ENCODE measurements at regions not wholly inside any gene's neighbourhood (a gene's known extent, or its start where the extent isn't known, plus 50 kb on each side); places are given as distances from the start of the nearest gene placed in this dataset.

DNA sequence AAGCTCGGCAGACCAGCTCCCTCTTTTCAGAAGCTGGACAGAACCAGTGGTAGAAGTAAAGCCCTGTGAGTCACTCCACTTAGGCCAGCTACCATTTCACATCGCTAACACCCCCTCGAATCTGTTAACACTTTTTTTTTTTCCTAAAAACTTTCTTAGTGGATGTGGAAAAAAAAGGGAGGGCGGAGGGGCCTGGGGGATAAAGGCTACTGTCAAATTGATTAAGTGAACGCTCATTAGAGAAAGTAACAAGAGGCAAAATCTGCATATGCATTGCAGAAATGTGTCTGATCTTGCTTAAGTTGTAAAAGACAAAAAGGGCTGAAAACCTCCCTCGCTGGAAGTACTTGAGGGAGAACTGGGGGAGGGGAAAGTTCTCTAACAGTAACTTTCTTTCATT is 86.6 kb upstream of the OTX2 start:
- H3K79me2 ChIP-seq (ENCODE audit: insufficient read depth, low read length) = no peaks in the 10 kb centered on the region
- in situ Hi-C loops (cut with HindIII; ENCODE audit: extremely low pct_ligation_motif_present, low pct_unique_long_range_greater_than_20kb) (no loop called here), intact Hi-C loops (cut with micrococcal nuclease; ENCODE audit: unreplicated experiment) (no loop called here)
- no peak overlapping the region for H3K4me2 ChIP-seq (ENCODE audit: low read depth, low read length)
- ChIA-PET POLR2A (no interaction called here), CTCF (ENCODE audit: low intra/inter-chr PET ratio, low total read pairs) (no interaction called here)
- H3K4me1 ChIP-seq (ENCODE audit: insufficient read depth, low read length) = no peaks in the 10 kb centered on the region
- no peaks in the 10 kb centered on the region for H4K20me1 ChIP-seq (ENCODE audit: insufficient read depth, low read length)
- H2AFZ ChIP-seq (ENCODE audit: low read length) = no peak overlapping the region
- no peaks in the 10 kb centered on the region for H3K36me3 ChIP-seq (replicated peaks in 1 of 2; ENCODE audit: control insufficient read depth in 1 of 2, insufficient read depth in 2 of 2, low read length in 2 of 2)
- H3K27ac ChIP-seq (ENCODE audit: extremely low read length, insufficient read depth, low read length) = no peak overlapping the region
- BruUV-seq (replicated peaks) = no TSS peak
- H3K9ac ChIP-seq (ENCODE audit: insufficient read depth, low read depth, low read length) = no peak overlapping the region
- no peak for DNase-seq (ENCODE audit: low spot score)
- H3K27me3 ChIP-seq (ENCODE audit: control insufficient read depth in 1 of 2, insufficient read depth in 2 of 2, low read length in 2 of 2) = peaks cover 0 to 3% of the 10 kb centered on the region in 2 experiments; a peak in 1 of 5 replicates
- 0% methylated on average over 6 of the region's 6 CpGs for WGBS (ENCODE audit: low lambda C conversion rate)
- no peak for TF ChIP-seq KLF15 (CRISPR knock-in tag; IDR thresholded peaks at IDR 0.05; ENCODE audit: borderline replicate concordance)
- ATAC-seq = no peak
- H3K4me3 ChIP-seq (replicated peaks in 1 of 3; ENCODE audit: insufficient read depth in 1 of 3, low read depth in 2 of 3, low read length in 3 of 3) = no peak overlapping the region
- no peak for FAIRE-seq
- H3K9me3 ChIP-seq (ENCODE audit: low read length) = no peaks in the 10 kb centered on the region

DNA sequence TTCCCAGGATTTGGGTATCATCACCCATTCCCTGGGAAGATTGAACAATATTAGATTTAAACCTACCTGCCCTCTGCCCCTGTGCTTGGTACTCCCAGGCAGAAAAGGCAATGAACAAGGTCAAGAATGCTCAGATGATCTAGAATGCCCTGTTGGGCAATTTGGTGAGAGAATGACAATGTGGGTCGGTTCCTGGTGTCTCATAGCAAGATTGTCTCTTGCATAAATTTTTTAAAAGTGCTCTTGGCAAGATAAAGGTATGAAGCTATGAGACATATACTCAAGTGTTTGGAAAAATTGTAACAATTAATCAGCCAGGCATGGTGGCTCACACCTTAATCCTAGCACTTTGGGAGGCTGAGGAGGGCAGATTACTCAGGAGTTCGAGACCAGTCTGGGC is 86.0 kb upstream of the OTX2 start:
- Histone ChIP-seq H3K36me3 (replicated peaks in 1 of 2; ENCODE audit: control insufficient read depth in 1 of 2, insufficient read depth in 2 of 2, low read length in 2 of 2) (no peaks in the 10 kb centered on the region), H3K4me1 (ENCODE audit: insufficient read depth, low read length) (no peaks in the 10 kb centered on the region), H3K4me3 (replicated peaks in 1 of 3; ENCODE audit: insufficient read depth in 1 of 3, low read depth in 2 of 3, low read length in 3 of 3) (no peak overlapping the region), H3K4me2 (ENCODE audit: low read depth, low read length) (no peak overlapping the region), H3K9me3 (ENCODE audit: low read length) (no peaks in the 10 kb centered on the region), H3K27ac (ENCODE audit: extremely low read length, insufficient read depth, low read length) (no peak overlapping the region), H3K27me3 (ENCODE audit: control insufficient read depth in 1 of 2, insufficient read depth in 2 of 2, low read length in 2 of 2) (peaks cover 0 to 3% of the 10 kb centered on the region in 2 experiments; a peak in 1 of 5 replicates), H3K9ac (ENCODE audit: insufficient read depth, low read depth, low read length) (no peak overlapping the region), H4K20me1 (ENCODE audit: insufficient read depth, low read length) (no peaks in the 10 kb centered on the region), H3K79me2 (ENCODE audit: insufficient read depth, low read length) (no peaks in the 10 kb centered on the region), H2AFZ (ENCODE audit: low read length) (no peak overlapping the region)
- ChIA-PET POLR2A (no interaction called here), CTCF (ENCODE audit: low intra/inter-chr PET ratio, low total read pairs) (no interaction called here)
- FAIRE-seq (no peak), ATAC-seq (no peak), DNase-seq (ENCODE audit: low spot score) (no peak)
- intact Hi-C loops (cut with micrococcal nuclease; ENCODE audit: unreplicated experiment) = no loop called here
- in situ Hi-C loops (cut with HindIII; ENCODE audit: extremely low pct_ligation_motif_present, low pct_unique_long_range_greater_than_20kb) = no loop called here
- no TSS peak for BruUV-seq (replicated peaks)
- WGBS (ENCODE audit: low lambda C conversion rate) = 0% methylated on average over 2 of the region's 2 CpGs
- TF ChIP-seq ZNF430 (CRISPR knock-in tag; IDR thresholded peaks at IDR 0.05) (no peak), GTF3A (CRISPR knock-in tag; conservative IDR thresholded peaks at IDR 0.05) (no peak), FOXO1 (CRISPR knock-in tag; IDR thresholded peaks at IDR 0.05) (no peak), ZNF264 (CRISPR knock-in tag; IDR thresholded peaks at IDR 0.05) (no peak), ZNF260 (CRISPR knock-in tag; IDR thresholded peaks at IDR 0.05; ENCODE audit: borderline replicate concordance, low read depth) (no peak), THYN1 (CRISPR knock-in tag; IDR thresholded peaks at IDR 0.05; ENCODE audit: borderline replicate concordance, low read depth) (no peak), NFE2L1 (CRISPR knock-in tag; IDR thresholded peaks at IDR 0.05; ENCODE audit: borderline replicate concordance) (no peak), MBD4 (IDR thresholded peaks at IDR 0.05; ENCODE audit: borderline replicate concordance, low read length) (no peak), ZNF780A (CRISPR knock-in tag; IDR thresholded peaks at IDR 0.05) (no peak), ZFP36 (IDR thresholded peaks at IDR 0.05; ENCODE audit: borderline replicate concordance, low read depth, low read length, partially characterized antibody) (no peak), ZNF350 (CRISPR knock-in tag; IDR thresholded peaks at IDR 0.05; ENCODE audit: borderline replicate concordance, low read depth) (no peak), HOXD1 (CRISPR knock-in tag; IDR thresholded peaks at IDR 0.05) (no peak)
- TF ChIP-seq, protein P1, sequence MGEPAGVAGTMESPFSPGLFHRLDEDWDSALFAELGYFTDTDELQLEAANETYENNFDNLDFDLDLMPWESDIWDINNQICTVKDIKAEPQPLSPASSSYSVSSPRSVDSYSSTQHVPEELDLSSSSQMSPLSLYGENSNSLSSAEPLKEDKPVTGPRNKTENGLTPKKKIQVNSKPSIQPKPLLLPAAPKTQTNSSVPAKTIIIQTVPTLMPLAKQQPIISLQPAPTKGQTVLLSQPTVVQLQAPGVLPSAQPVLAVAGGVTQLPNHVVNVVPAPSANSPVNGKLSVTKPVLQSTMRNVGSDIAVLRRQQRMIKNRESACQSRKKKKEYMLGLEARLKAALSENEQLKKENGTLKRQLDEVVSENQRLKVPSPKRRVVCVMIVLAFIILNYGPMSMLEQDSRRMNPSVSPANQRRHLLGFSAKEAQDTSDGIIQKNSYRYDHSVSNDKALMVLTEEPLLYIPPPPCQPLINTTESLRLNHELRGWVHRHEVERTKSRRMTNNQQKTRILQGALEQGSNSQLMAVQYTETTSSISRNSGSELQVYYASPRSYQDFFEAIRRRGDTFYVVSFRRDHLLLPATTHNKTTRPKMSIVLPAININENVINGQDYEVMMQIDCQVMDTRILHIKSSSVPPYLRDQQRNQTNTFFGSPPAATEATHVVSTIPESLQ (CRISPR knock-in tag; conservative IDR thresholded peaks at IDR 0.05) = no peak
- TF ChIP-seq, protein P2, sequence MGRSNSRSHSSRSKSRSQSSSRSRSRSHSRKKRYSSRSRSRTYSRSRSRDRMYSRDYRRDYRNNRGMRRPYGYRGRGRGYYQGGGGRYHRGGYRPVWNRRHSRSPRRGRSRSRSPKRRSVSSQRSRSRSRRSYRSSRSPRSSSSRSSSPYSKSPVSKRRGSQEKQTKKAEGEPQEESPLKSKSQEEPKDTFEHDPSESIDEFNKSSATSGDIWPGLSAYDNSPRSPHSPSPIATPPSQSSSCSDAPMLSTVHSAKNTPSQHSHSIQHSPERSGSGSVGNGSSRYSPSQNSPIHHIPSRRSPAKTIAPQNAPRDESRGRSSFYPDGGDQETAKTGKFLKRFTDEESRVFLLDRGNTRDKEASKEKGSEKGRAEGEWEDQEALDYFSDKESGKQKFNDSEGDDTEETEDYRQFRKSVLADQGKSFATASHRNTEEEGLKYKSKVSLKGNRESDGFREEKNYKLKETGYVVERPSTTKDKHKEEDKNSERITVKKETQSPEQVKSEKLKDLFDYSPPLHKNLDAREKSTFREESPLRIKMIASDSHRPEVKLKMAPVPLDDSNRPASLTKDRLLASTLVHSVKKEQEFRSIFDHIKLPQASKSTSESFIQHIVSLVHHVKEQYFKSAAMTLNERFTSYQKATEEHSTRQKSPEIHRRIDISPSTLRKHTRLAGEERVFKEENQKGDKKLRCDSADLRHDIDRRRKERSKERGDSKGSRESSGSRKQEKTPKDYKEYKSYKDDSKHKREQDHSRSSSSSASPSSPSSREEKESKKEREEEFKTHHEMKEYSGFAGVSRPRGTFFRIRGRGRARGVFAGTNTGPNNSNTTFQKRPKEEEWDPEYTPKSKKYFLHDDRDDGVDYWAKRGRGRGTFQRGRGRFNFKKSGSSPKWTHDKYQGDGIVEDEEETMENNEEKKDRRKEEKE (IDR thresholded peaks at IDR 0.05) = no peak

All from HepG2 (cell line).